ENCODE measurements at regions not wholly inside any gene's neighbourhood (a gene's known extent, or its start where the extent isn't known, plus 50 kb on each side); places are given as distances from the start of the nearest gene placed in this dataset.

DNA sequence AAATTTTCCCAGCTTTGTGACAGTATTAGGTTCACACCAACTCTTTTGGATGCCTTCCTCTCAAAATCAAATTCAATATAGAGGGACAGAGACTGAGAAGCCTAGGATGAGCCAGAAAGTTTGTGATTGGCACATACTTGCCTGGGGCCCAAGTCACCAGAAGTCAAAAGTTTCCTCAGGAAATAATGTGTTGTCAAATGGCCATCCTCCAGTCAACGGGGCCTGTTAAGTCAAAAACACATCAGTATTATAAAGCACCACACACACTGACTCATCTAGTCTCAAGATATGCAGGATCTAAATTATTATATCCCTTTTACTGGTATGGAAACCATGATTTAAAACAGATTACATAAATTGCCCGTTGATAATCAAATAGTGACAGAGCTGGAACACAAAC is 158.1 kb downstream of the AHR start:
- TF ChIP-seq POLR2A (IDR thresholded peaks at IDR 0.05; ENCODE audit: low read depth, low read length) (no peak), POLR2AphosphoS5 (IDR thresholded peaks at IDR 0.05; ENCODE audit: low read depth, low read length) (no peak), PAX5 (IDR thresholded peaks at IDR 0.05; ENCODE audit: insufficient read depth, low read length, severe bottlenecking) (no peak), TAF1 (IDR thresholded peaks at IDR 0.05; ENCODE audit: low read depth, low read length) (no peak), SPI1 (IDR thresholded peaks at IDR 0.05; ENCODE audit: low read depth, low read length) (no peak), POU2F2 (IDR thresholded peaks at IDR 0.05; ENCODE audit: low read depth, low read length) (no peak)
